ENCODE measurements at regions not wholly inside any gene's neighbourhood (a gene's known extent, or its start where the extent isn't known, plus 50 kb on each side); places are given as distances from the start of the nearest gene placed in this dataset.

DNA sequence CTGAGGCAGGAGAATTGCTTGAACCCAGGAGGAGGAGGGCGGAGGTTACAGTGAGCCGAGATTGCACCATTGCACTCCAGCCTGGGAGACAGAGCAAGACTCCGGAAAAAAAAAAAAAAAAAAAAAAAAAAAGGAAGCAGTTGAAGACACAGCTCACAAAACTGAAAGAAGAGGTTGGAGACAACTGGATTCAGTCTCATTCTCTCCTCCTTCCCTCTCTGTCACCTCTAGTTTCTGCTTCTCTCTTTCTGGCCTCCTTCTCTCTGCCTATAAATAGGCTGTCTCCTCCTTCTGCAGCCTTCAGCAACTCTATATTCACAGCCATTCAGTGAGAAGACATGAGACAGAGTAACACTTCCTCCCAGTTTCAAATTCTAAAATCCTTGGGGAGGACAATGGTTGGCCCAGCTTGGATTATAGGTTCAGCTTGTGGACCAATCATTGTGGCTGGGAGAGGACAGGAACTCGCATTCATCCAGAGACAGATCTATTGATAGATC is 125.6 kb upstream of the HABP2 start:
- H4K20me1 ChIP-seq (ENCODE audit: insufficient read depth, low read length) = no peaks in the 10 kb centered on the region
- TF ChIP-seq, protein P1, sequence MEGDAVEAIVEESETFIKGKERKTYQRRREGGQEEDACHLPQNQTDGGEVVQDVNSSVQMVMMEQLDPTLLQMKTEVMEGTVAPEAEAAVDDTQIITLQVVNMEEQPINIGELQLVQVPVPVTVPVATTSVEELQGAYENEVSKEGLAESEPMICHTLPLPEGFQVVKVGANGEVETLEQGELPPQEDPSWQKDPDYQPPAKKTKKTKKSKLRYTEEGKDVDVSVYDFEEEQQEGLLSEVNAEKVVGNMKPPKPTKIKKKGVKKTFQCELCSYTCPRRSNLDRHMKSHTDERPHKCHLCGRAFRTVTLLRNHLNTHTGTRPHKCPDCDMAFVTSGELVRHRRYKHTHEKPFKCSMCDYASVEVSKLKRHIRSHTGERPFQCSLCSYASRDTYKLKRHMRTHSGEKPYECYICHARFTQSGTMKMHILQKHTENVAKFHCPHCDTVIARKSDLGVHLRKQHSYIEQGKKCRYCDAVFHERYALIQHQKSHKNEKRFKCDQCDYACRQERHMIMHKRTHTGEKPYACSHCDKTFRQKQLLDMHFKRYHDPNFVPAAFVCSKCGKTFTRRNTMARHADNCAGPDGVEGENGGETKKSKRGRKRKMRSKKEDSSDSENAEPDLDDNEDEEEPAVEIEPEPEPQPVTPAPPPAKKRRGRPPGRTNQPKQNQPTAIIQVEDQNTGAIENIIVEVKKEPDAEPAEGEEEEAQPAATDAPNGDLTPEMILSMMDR (IDR thresholded peaks at IDR 0.05; ENCODE audit: borderline replicate concordance, extremely low read depth, low read length, poor library complexity, severe bottlenecking) = no peak
- TF ChIP-seq EZH2 (IDR thresholded peaks at IDR 0.05; ENCODE audit: borderline replicate concordance, low read depth, low read length, severe bottlenecking) = no peak
- H3K27me3 ChIP-seq (ENCODE audit: insufficient read depth, low read length, poor library complexity) = peaks cover 4% of the 10 kb centered on the region
- H3K4me1 ChIP-seq (ENCODE audit: insufficient read depth, low read length) = no peaks in the 10 kb centered on the region
- no peaks in the 10 kb centered on the region for H3K79me2 ChIP-seq (ENCODE audit: insufficient read depth, low read length)
- H3K9ac ChIP-seq (ENCODE audit: low read depth, low read length) = no peak overlapping the region
- no peak overlapping the region for H3K4me3 ChIP-seq (ENCODE audit: low read depth in 1 of 2, low read length in 2 of 2)
- no peaks in the 10 kb centered on the region for H3K36me3 ChIP-seq (ENCODE audit: insufficient read depth, low read length)
- no peak for DNase-seq
- H3K4me2 ChIP-seq (ENCODE audit: insufficient read depth, low read length) = no peak overlapping the region
- no peaks in the 10 kb centered on the region for H3K9me3 ChIP-seq (ENCODE audit: insufficient read depth, low read length, severe bottlenecking)
- no peak for ATAC-seq (ENCODE audit: insufficient read depth, low read depth)
- H2AFZ ChIP-seq (ENCODE audit: low read depth, low read length) = no peak overlapping the region
- no peak overlapping the region for H3K27ac ChIP-seq (ENCODE audit: low read length)

DNA sequence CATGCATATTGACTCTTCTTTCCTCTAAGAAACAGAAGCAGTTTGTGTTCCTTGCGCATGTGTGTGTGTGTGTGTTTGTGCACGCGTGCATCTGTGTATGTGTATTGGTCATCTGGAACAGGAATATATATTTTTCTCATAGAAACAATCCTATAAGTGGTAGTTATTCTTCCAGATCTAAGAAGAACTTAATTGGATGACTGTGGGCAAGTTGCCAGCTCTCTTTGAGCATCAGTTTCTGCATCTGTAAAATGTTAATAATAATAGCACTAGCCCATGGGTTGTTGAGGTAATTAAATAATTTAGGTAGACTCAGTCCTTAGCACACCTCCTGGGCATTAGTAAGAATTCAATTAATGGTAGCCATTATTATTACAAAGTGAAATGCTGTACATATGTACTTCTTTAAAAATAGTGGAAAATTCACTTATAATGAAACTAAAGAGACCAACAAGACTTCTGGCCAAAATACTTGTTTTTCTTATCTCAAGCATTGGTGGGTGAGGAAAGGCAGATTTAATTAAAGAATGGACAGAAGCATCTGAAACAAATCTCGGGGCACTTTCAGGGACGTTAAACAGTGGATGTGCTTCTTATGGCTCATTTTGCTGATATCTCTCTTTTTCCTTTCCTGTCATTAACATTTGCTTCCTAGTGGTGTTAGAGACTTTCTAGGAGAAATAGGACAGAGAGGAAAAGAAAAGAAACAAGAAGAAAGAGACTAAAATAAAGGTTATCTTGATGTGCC is 124.9 kb upstream of the HABP2 start:
- no peaks in the 10 kb centered on the region for H3K79me2 ChIP-seq (ENCODE audit: insufficient read depth, low read length)
- H3K9ac ChIP-seq (ENCODE audit: low read depth, low read length) = no peak overlapping the region
- H3K4me3 ChIP-seq (ENCODE audit: low read depth in 1 of 2, low read length in 2 of 2) = no peak overlapping the region
- no peaks in the 10 kb centered on the region for H3K4me1 ChIP-seq (ENCODE audit: insufficient read depth, low read length)
- peaks cover 4% of the 10 kb centered on the region for H3K27me3 ChIP-seq (ENCODE audit: insufficient read depth, low read length, poor library complexity)
- H3K27ac ChIP-seq (ENCODE audit: low read length) = no peak overlapping the region
- TF ChIP-seq, protein P1 (IDR thresholded peaks at IDR 0.05; ENCODE audit: borderline replicate concordance, extremely low read depth, low read length, poor library complexity, severe bottlenecking) = no peak
- no peak for TF ChIP-seq EZH2 (IDR thresholded peaks at IDR 0.05; ENCODE audit: borderline replicate concordance, low read depth, low read length, severe bottlenecking)
- H3K4me2 ChIP-seq (ENCODE audit: insufficient read depth, low read length) = no peak overlapping the region
- no peaks in the 10 kb centered on the region for H4K20me1 ChIP-seq (ENCODE audit: insufficient read depth, low read length)
- H3K36me3 ChIP-seq (ENCODE audit: insufficient read depth, low read length) = no peaks in the 10 kb centered on the region
- no peaks in the 10 kb centered on the region for H3K9me3 ChIP-seq (ENCODE audit: insufficient read depth, low read length, severe bottlenecking)
- DNase-seq (no peak), ATAC-seq (ENCODE audit: insufficient read depth, low read depth) (no peak)
- H2AFZ ChIP-seq (ENCODE audit: low read depth, low read length) = no peak overlapping the region

DNA sequence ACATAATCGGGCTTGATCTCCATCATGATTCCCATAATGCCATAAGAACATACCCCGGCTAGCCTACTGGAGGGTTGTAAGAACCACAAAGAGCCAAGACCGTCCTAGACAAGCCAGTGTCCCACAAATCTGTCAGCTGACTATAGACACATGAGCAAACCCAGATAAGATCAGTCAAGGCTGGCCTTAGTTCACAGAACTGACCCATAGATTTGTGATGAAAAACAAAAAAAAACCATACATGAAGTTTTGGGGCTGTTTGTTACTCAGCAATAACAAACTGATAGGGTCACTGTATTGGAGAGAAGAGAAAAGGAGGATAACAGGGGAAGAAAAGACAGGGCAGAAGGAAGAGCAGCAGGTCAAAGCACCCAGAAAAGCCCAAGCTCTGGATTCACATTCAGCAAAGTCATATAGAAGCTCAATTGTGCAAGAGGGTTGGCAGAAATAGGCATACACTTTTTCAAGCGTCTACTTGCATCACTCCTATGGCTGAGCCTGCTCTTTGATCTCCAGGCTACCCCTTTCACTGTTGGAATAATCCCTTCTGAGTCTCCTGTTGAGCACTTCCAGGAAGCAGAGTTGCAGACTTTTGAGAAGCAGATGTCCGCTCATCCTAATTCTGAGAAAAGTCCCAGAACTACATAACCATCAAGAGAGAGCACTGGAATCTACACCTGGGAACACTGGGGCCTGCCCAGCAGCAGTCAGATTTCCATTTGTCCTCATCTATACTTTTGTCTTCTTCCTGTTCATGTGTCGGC is 122.0 kb upstream of the HABP2 start:
- Histone ChIP-seq H3K79me2 (ENCODE audit: insufficient read depth, low read length) (no peaks in the 10 kb centered on the region), H3K9ac (ENCODE audit: low read depth, low read length) (no peak overlapping the region), H3K4me2 (ENCODE audit: insufficient read depth, low read length) (no peak overlapping the region), H3K36me3 (ENCODE audit: insufficient read depth, low read length) (no peaks in the 10 kb centered on the region), H4K20me1 (ENCODE audit: insufficient read depth, low read length) (no peaks in the 10 kb centered on the region), H3K9me3 (ENCODE audit: insufficient read depth, low read length, severe bottlenecking) (no peaks in the 10 kb centered on the region), H3K27me3 (ENCODE audit: insufficient read depth, low read length, poor library complexity) (no peaks in the 10 kb centered on the region), H2AFZ (ENCODE audit: low read depth, low read length) (no peak overlapping the region), H3K4me3 (ENCODE audit: low read depth in 1 of 2, low read length in 2 of 2) (no peak overlapping the region), H3K4me1 (ENCODE audit: insufficient read depth, low read length) (no peaks in the 10 kb centered on the region), H3K27ac (ENCODE audit: low read length) (no peak overlapping the region)
- ATAC-seq (ENCODE audit: insufficient read depth, low read depth) (no peak), DNase-seq (no peak)
- TF ChIP-seq EZH2 (IDR thresholded peaks at IDR 0.05; ENCODE audit: borderline replicate concordance, low read depth, low read length, severe bottlenecking) = no peak
- TF ChIP-seq, protein P1 (IDR thresholded peaks at IDR 0.05; ENCODE audit: borderline replicate concordance, extremely low read depth, low read length, poor library complexity, severe bottlenecking) = no peak
